Sigmoid colon (tissue), 6 donors: ENCODE measurements at regions not wholly inside any gene's neighbourhood (a gene's known extent, or its start where the extent isn't known, plus 50 kb on each side); places are given as distances from the start of the nearest gene placed in this dataset.

Source experiments
- DNase-seq: peaks from one replicate; pipeline ENCODE4 v3.0.0-alpha.2; 2019
- H3K27ac ChIP-seq, 4 donors: fragments of 200-600 bp; sonication (generic); one replicate each; pipeline ENCODE4 v1.5.1; 2016 to 2019; ENCODE audit warnings: mild to moderate bottlenecking in 1 of 4
- H3K27me3 ChIP-seq, 3 donors: fragments of 200-600 bp; sonication (generic); one replicate each; pipeline ENCODE4 v1.5.1; 2019; ENCODE audit warnings: mild to moderate bottlenecking in 1 of 3
- H3K36me3 ChIP-seq, 4 donors: fragments of 200-600 bp; sonication (generic); one replicate each; pipeline ENCODE4 v1.5.1; 2016 to 2019
- H3K4me1 ChIP-seq, 4 donors: fragments of 200-600 bp; sonication (generic); one replicate each; pipeline ENCODE4 v1.5.1; 2017 to 2019
- H3K4me3 ChIP-seq, 4 donors: fragments of 200-600 bp; sonication (generic); one replicate each; pipeline ENCODE4 v1.5.1; 2017 to 2019; ENCODE audit warnings: mild to moderate bottlenecking in 2 of 4, moderate library complexity in 1 of 4
- H3K9me3 ChIP-seq, 4 donors: fragments of 200-600 bp in 3 of 4; sonication (generic) in 3 of 4; one replicate each; pipeline versions ENCODE4 v1.5.1 to v1.6.1; 2013 to 2019
- CTCF ChIP-seq, 4 experiments: fragments of 450-650 bp in 3 of 4; fragments of 200-600 bp in 1 of 4; IDR thresholded peaks; one replicate each; pipeline ENCODE4 v1.5.1; 2016 to 2019; ENCODE audit warnings: antibody characterized with exemption in 4 of 4, mild to moderate bottlenecking in 3 of 4, moderate library complexity in 2 of 4
- EP300 ChIP-seq, 4 donors: sonication (generic); formaldehyde crosslinking; IDR thresholded peaks; one replicate each; pipeline ENCODE4 v1.6.1; 2017; ENCODE audit warnings: antibody characterized with exemption in 4 of 4
- POLR2A ChIP-seq, 2 donors: fragments of 450-650 bp; IDR thresholded peaks; one replicate each; pipeline ENCODE4 v1.6.1; 2016; ENCODE audit warnings: antibody characterized with exemption in 2 of 2, mild to moderate bottlenecking in 2 of 2, moderate library complexity in 2 of 2
- POLR2AphosphoS5 ChIP-seq, 4 donors: sonication (generic); formaldehyde crosslinking; IDR thresholded peaks; one replicate each; pipeline ENCODE4 v1.6.1; 2017; ENCODE audit warnings: antibody characterized with exemption in 4 of 4
- WGBS, 2 donors: extraction: QIAGEN DNeasy Blood & Tissue Kit; methylation state at CpG; one replicate each; pipeline ENCODE4 v1.1.7; 2013; 5-methylcytosine and 5-hydroxymethylcytosine counted together
- intact Hi-C: fragments of 100-400 bp; cut with DNase I; formaldehyde crosslinking; loops from one replicate; pipeline ENCODE4 v1.15.1; 2023
- donor health status: healthy with polysubstance abuse.
- donor health status: healthy.

- Histone ChIP-seq H3K36me3 (no peaks in the 10 kb centered on the region), H3K27ac (no peak overlapping the region), H3K9me3 (no peaks in the 10 kb centered on the region), H3K27me3 (peaks cover 0 to 24% (median 5%) of the 10 kb centered on the region in 3 donors), H3K4me1 (no peaks in the 10 kb centered on the region), H3K4me3 (no peak overlapping the region)
- 79 to 91% methylated on average over 3 of the region's 3 CpGs for WGBS, 2 donors
- intact Hi-C loops = no loop called here
- no peak for DNase-seq
- TF ChIP-seq POLR2AphosphoS5 (IDR thresholded peaks at IDR 0.05) = no peak
Observed at GRCh38 chr15:85892232-85892631, 97.5 kb upstream of the KLHL25 start.

GRCh38 chr15:85897207-85897894 is 102.6 kb upstream of the KLHL25 start:
- Histone ChIP-seq H3K27me3 (peaks cover 0 to 24% (median 5%) of the 10 kb centered on the region in 3 donors), H3K4me3 (no peak overlapping the region), H3K9me3 (no peaks in the 10 kb centered on the region), H3K4me1 (no peaks in the 10 kb centered on the region), H3K27ac (no peak overlapping the region), H3K36me3 (no peaks in the 10 kb centered on the region)
- TF ChIP-seq CTCF (IDR thresholded peaks at IDR 0.05) (no peak), POLR2AphosphoS5 (IDR thresholded peaks at IDR 0.05) (no peak), EP300 (IDR thresholded peaks at IDR 0.05) (no peak), POLR2A (IDR thresholded peaks at IDR 0.05) (no peak)
- 50 to 66% methylated on average over 4 of the region's 4 CpGs for WGBS, 2 donors
- intact Hi-C loops = no loop called here
- DNase-seq = no peak

GRCh38 chr15:85897895-85898717 is 103.4 kb upstream of the KLHL25 start:
- WGBS, 2 donors = 43 to 69% methylated on average over 16 of the region's 16 CpGs
- Histone ChIP-seq H3K27me3 (peaks cover 0 to 24% (median 5%) of the 10 kb centered on the region in 3 donors), H3K36me3 (no peaks in the 10 kb centered on the region), H3K9me3 (no peaks in the 10 kb centered on the region), H3K4me1 (no peaks in the 10 kb centered on the region), H3K4me3 (no peak overlapping the region), H3K27ac (no peak overlapping the region)
- TF ChIP-seq EP300 (IDR thresholded peaks at IDR 0.05) (no peak), CTCF (IDR thresholded peaks at IDR 0.05) (no peak), POLR2AphosphoS5 (IDR thresholded peaks at IDR 0.05) (no peak), POLR2A (IDR thresholded peaks at IDR 0.05) (no peak)
- no peak for DNase-seq
- intact Hi-C loops = no loop called here

- no peak overlapping the region for H3K27ac ChIP-seq
- TF ChIP-seq POLR2A (IDR thresholded peaks at IDR 0.05) = no peak
- TF ChIP-seq CTCF (IDR thresholded peaks at IDR 0.05) = no peak
- TF ChIP-seq POLR2AphosphoS5 (IDR thresholded peaks at IDR 0.05) = no peak
- TF ChIP-seq EP300 (IDR thresholded peaks at IDR 0.05) = no peak
- H3K4me1 ChIP-seq = no peaks in the 10 kb centered on the region
- H3K4me3 ChIP-seq = no peak overlapping the region
- H3K9me3 ChIP-seq = no peaks in the 10 kb centered on the region
- H3K36me3 ChIP-seq = no peaks in the 10 kb centered on the region
- DNase-seq = no peak
- intact Hi-C loops = no loop called here
- peaks cover 0 to 8% (median 5%) of the 10 kb centered on the region in 3 donors for H3K27me3 ChIP-seq
- 14 to 48% methylated on average over 9 of the region's 9 CpGs for WGBS, 2 donors
Observed at GRCh38 chr15:85899927-85900326, 105.2 kb upstream of the KLHL25 start.

- H3K27ac ChIP-seq = no peak overlapping the region
- no peaks in the 10 kb centered on the region for H3K36me3 ChIP-seq
- H3K9me3 ChIP-seq = no peaks in the 10 kb centered on the region
- H3K4me1 ChIP-seq = no peaks in the 10 kb centered on the region
- WGBS, 2 donors = 83 to 91% methylated on average over 12 of the region's 12 CpGs
- intact Hi-C loops = no loop called here
- no peak for DNase-seq
- TF ChIP-seq CTCF (IDR thresholded peaks at IDR 0.05) = no peak
- TF ChIP-seq POLR2A (IDR thresholded peaks at IDR 0.05) = no peak
- no peak for TF ChIP-seq POLR2AphosphoS5 (IDR thresholded peaks at IDR 0.05)
- no peak for TF ChIP-seq EP300 (IDR thresholded peaks at IDR 0.05)
- no peaks in the 10 kb centered on the region for H3K27me3 ChIP-seq
- no peak overlapping the region for H3K4me3 ChIP-seq
Observed at GRCh38 chr15:85905751-85906450, 111.2 kb upstream of the KLHL25 start.
